ENCODE measurements at regions not wholly inside any gene's neighbourhood (a gene's known extent, or its start where the extent isn't known, plus 50 kb on each side); places are given as distances from the start of the nearest gene placed in this dataset.

GRCh38 chr9:90340421-90340820 lies 302.2 kb downstream of the DIRAS2 start:
- no peak overlapping the region for H3K4me3 Mint-ChIP-seq (ENCODE audit: unreplicated experiment)
- no peaks in the 10 kb centered on the region for H3K4me1 Mint-ChIP-seq (ENCODE audit: unreplicated experiment)
- TF ChIP-seq CTCF (IDR thresholded peaks at IDR 0.05; ENCODE audit: unreplicated experiment), result no peak

DNA sequence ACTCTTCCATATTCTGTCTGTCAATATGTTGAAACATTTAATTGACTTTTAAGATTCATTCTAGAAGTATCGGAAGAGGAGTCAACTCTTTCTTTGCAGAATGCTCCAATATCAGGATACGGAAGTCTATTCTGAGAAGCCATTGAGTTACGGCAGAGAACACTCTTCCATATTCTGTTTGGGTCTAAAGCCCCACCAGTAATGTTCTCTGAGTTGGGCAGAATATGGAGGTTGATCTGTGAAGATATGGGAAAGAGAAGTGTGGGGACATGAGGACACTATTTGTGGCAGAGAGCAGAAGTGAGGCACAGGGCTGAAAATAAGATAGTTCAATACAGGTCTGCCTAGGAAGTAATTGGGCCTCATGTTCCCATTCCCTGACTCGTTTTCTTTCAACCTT lies 300.0 kb downstream of the DIRAS2 start:
- H3K9me3 Mint-ChIP-seq (ENCODE audit: unreplicated experiment), result no peaks in the 10 kb centered on the region

More at GRCh38 chr9:90340421-90340820, 302.2 kb downstream of the DIRAS2 start:
- H3K9me3 Mint-ChIP-seq (ENCODE audit: unreplicated experiment), result no peaks in the 10 kb centered on the region
- no peak for DNase-seq (ENCODE audit: low spot score)
- no peak overlapping the region for H3K27ac Mint-ChIP-seq (ENCODE audit: unreplicated experiment)
- no peaks in the 10 kb centered on the region for H3K27me3 Mint-ChIP-seq (ENCODE audit: unreplicated experiment)
- no peaks in the 10 kb centered on the region for H3K36me3 Mint-ChIP-seq (ENCODE audit: low read depth, unreplicated experiment)

DNA sequence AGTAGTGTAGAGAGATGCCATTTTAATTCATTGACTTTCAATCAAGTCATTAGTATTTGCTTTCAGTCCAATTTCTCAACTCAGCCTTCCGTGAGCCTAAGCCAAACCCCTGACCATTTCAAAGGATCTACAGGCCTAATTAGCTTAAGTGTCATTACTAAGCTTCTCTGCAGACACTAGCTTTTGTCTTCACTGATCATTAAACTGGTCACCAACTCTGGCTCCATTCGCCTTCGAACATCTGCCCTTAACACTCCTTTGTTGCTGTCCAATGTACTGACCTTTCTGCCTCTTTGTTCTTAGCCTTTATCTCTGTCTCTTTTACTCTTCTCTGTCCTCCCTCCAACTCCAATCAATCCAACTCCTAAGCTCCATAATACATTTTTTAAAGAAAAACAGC lies 299.3 kb downstream of the DIRAS2 start:
- H3K4me3 Mint-ChIP-seq (ENCODE audit: unreplicated experiment), result no peak overlapping the region
- no peak for TF ChIP-seq CTCF (IDR thresholded peaks at IDR 0.05; ENCODE audit: unreplicated experiment)
- H3K27me3 Mint-ChIP-seq (ENCODE audit: unreplicated experiment), result no peaks in the 10 kb centered on the region
- no peaks in the 10 kb centered on the region for H3K36me3 Mint-ChIP-seq (ENCODE audit: low read depth, unreplicated experiment)
- no peak overlapping the region for H3K27ac Mint-ChIP-seq (ENCODE audit: unreplicated experiment)
- no peak for DNase-seq (ENCODE audit: low spot score)
- no peaks in the 10 kb centered on the region for H3K9me3 Mint-ChIP-seq (ENCODE audit: unreplicated experiment)
- no peaks in the 10 kb centered on the region for H3K4me1 Mint-ChIP-seq (ENCODE audit: unreplicated experiment)

More for the DNA sequence above, 300.0 kb downstream of the DIRAS2 start:
- Mint-ChIP-seq H3K4me1 (ENCODE audit: unreplicated experiment) (no peaks in the 10 kb centered on the region), H3K36me3 (ENCODE audit: low read depth, unreplicated experiment) (no peaks in the 10 kb centered on the region), H3K27me3 (ENCODE audit: unreplicated experiment) (no peaks in the 10 kb centered on the region), H3K4me3 (ENCODE audit: unreplicated experiment) (no peak overlapping the region), H3K27ac (ENCODE audit: unreplicated experiment) (no peak overlapping the region)
- no peak for DNase-seq (ENCODE audit: low spot score)
- TF ChIP-seq CTCF (IDR thresholded peaks at IDR 0.05; ENCODE audit: unreplicated experiment), result no peak

DNA sequence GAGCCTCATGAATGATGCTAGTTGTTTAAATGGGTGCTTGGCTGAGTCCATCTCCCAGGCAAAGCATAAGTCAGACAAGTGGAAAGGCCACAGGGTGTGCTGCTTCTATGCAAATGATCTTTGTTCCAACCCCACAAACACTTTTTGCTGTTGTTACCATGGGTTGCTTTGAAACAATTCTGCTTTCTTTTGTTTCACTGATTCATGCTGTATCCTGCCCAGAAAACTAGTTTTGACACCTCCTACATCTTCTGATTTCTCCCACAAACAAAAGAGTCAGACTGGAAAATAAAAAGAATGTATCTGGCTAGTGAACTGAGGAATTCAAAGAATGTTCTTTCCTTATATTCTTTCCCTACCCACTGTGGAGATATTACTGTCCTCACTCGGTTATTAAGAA lies 298.6 kb downstream of the DIRAS2 start:
- no peaks in the 10 kb centered on the region for H3K27me3 Mint-ChIP-seq (ENCODE audit: unreplicated experiment)
- H3K36me3 Mint-ChIP-seq (ENCODE audit: low read depth, unreplicated experiment), result no peaks in the 10 kb centered on the region
- TF ChIP-seq CTCF (IDR thresholded peaks at IDR 0.05; ENCODE audit: unreplicated experiment), result no peak
- no peak for DNase-seq (ENCODE audit: low spot score)
- no peak overlapping the region for H3K4me3 Mint-ChIP-seq (ENCODE audit: unreplicated experiment)
- H3K9me3 Mint-ChIP-seq (ENCODE audit: unreplicated experiment), result no peaks in the 10 kb centered on the region
- H3K27ac Mint-ChIP-seq (ENCODE audit: unreplicated experiment), result no peak overlapping the region
- no peaks in the 10 kb centered on the region for H3K4me1 Mint-ChIP-seq (ENCODE audit: unreplicated experiment)

GRCh38 chr9:90365666-90366065 lies 277.0 kb downstream of the DIRAS2 start:
- H3K27ac Mint-ChIP-seq (ENCODE audit: unreplicated experiment), result no peak overlapping the region
- DNase-seq (ENCODE audit: low spot score), result no peak
- H3K36me3 Mint-ChIP-seq (ENCODE audit: low read depth, unreplicated experiment), result no peaks in the 10 kb centered on the region
- no peak overlapping the region for H3K4me3 Mint-ChIP-seq (ENCODE audit: unreplicated experiment)
- H3K4me1 Mint-ChIP-seq (ENCODE audit: unreplicated experiment), result no peaks in the 10 kb centered on the region
- H3K9me3 Mint-ChIP-seq (ENCODE audit: unreplicated experiment), result no peaks in the 10 kb centered on the region
- TF ChIP-seq CTCF (IDR thresholded peaks at IDR 0.05; ENCODE audit: unreplicated experiment), result no peak
- no peaks in the 10 kb centered on the region for H3K27me3 Mint-ChIP-seq (ENCODE audit: unreplicated experiment)

Data from endothelial cell (in vitro differentiated cells).